D341Med (cell line): ENCODE measurements at regions not wholly inside any gene's neighbourhood (a gene's known extent, or its start where the extent isn't known, plus 50 kb on each side); places are given as distances from the start of the nearest gene placed in this dataset.

ENCODE experiments used
- DNase-seq: peaks from one replicate; pipeline ENCODE4 v3.0.0; 2012; ENCODE audit warnings: low spot score

DNA sequence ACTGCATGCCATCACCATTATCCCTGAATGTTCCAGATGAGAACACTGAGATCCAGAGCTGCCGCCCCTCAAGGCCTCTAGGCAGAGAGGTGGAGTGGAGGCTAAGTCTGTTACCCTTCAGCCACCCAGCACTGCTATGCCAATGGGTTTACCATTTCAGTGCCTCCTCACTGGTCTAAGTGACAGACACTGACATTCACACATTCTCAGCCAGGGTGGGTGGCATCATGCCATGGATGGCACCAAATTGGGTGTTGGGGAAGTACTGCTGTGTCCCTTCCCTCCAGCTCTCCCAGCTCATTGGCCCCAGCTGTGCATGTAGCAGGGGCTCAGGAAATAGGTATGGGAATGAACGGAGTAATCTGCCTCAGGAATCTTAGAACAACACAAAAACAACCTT lies 96.8 kb upstream of the PLET1 start:
- no peak for DNase-seq

DNA sequence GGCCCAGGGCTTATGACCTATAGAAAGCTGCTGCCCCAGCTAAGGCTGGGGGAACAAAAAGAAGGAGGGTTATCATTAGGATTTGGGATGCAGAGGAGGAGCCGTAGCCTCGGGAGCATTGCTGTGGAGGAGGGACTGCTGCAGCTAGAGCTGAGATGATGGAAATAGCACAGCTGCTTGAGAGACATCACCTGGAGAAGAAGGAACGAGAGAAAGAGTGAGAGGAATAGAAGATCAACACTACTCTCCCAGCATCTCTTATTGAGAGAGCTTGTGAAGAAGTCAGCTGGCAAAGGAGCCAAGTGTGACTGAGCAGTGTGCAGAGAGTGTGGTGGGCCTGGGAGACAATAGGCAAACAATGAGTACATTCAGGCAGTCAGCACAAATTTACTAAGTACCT lies 100.7 kb upstream of the PLET1 start:
- no peak for DNase-seq

DNA sequence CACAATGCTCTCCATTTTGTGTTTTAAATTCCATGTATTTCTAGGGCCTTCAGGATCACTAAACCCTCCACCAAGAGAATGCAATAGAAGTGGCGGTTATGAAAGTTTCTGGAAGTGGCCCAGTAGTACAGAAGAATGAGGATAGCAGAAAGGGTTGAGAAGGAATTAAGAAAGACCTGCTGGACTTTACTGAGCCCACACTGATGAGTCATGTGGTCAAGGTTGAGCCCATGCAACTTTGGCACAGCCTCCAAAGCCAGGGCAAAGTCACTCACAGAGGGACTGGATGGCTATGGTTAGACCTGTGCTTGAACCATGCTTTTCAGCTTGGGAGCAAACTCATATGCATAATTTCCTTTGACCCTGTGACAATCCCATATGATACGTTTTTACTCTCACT lies 102.9 kb upstream of the PLET1 start:
- DNase-seq = no peak

DNA sequence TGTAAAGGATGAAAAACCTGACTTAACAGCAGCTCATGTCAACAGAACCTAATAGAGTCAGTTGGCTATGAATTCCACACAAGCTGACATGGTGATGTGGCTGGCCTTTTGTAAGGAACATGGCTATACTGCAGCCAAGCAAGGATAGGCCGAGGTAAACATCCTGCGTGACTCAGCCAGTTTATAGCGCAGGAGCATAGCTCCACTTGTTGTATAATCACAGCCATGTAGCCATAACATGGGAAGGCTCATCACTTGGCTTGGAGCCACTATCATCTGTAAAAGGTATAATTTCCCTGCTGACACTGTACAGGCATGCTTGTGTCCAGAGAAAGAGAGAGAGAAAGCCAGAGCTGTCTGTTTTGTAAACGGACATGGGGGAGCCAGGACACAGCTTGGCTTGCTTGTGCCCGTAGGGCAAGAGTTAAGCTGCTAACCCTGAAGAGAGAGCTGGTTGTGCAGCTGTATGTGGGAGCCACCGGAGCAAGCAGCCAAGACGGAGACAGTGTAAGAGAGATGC lies 104.4 kb upstream of the PLET1 start:
- no peak for DNase-seq

DNA sequence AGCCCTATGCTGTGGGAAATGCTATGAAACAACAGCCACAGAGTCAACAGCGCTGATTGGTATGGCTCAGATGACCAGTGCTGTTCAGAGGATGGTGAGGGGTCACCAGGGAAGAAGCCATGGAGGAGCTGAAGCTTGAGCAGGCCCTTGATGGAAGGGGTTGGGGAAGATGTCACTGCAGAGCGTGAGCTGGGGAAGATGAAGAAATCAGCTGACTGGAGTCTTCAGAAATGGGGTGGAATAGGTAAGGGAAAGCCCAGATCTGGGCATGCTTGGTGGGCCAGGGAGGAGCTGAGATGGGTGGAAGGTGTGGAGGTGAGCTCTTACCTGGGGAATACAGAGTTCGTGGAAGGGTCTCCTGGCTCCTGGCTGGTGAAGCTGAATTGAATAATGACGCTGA lies 105.4 kb upstream of the PLET1 start:
- no peak for DNase-seq

DNA sequence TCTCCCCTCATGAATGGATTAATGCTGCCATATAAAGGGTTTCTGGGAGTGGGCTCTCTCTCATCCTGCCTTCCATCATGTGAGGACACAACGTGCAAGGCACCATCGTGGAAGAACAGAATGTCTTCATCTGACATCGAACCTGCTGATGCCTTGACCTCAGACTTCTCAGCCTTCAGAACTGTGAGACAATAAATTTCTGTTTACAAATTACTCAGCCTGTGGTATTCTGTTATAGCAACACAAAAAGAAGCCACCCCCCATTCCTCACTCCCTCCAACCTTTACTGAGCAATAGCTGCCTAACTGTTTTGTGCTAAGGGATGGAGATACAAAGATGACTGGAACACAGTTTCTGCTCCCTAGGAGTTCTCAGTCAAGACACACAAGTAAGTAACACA lies 106.1 kb upstream of the PLET1 start:
- DNase-seq = no peak

DNA sequence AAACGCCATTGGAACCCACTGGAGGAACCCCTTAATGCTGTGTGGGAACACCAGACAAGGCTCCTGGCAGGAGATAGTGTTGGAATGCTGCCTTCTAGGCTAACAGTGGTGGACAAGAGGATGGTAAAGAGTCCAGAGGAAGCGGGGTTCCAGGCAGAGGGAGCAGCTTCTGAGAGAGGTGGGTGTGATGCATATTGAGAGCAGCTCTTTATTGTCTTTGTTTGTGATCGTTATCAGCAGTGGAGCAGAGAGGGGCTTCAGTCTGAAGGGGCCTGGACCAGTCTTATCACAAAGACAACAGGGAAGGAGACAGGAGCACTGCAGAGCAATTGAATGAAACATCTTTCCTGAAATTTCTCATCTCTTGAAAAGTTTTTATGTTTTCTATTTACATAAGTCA lies 106.8 kb upstream of the PLET1 start:
- no peak for DNase-seq

DNA sequence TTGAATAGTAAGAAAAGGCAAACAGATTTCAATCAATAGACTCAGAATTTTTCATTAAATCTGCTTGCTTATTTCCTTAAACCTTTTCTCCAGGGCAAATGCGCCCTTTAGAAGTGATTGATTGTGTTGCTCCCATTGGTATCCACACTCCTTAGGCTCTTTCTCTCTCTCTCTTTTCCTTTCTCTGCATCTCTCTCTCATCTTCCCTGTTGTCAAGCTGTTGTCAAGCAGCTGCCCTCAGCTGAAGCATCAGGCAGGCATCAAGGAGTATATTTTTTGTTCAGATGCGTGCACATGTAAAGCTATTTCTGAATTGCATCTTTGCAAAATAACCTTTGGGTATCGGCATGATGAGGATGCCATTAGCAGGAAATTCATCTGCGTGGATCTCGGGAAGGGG lies 107.2 kb upstream of the PLET1 start:
- no peak for DNase-seq

DNA sequence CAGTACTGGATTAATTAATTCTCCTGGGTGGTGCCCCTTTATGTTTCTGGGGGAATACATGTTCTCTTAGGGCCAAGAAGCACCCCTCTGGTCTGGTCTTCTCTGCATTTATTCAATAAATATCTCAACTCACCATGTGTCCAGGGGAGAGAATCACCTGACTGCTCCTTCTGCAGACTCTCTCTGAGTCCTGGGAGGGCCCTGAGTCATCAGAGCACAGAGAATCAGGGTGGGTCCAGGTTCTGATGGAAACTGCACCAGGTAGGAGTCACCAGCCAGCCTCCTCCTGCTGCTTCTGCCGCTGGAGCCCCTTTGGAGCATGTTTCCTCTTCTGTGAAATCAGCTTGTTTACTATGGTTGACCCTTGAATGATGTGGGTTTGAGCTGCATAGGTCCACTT lies 107.7 kb upstream of the PLET1 start:
- DNase-seq = no peak

DNA sequence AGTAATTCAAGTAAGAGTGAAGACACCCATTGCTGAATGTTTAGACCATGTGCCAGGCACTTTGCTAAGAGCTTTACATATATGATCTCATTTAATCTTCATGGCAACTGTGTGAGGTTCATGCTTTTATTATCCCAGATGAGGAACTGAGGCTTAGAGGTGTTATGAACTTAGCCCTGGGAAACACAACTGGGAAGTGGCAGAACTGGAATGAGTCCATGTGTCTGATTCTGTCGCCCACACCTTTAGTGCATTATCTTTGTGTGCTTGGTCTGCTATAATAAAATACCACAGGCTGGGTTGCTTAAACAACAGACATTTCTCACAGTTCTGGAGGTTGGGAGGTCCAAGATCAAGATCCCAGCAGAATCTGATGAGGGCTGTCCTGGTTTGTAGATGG lies 108.7 kb upstream of the PLET1 start:
- no peak for DNase-seq

DNA sequence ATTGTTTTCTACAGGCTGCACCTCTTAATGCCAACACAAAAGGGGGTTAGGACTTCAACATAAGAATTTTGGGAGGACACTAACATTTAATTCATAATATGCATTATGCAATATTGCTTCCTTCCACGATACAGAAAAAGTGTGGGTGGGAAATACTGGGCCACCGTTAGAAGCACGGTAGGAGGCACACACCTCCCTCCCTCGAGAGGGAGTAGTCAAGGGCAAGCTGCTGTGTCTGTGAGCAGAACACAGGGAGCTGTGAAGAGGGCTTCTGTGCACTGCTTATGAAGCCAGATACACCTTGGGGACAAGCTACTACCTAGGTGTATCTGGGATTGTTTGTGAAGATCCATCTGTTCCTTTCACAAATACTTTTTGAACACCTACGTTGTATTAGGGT lies 109.3 kb upstream of the PLET1 start:
- DNase-seq = no peak

DNA sequence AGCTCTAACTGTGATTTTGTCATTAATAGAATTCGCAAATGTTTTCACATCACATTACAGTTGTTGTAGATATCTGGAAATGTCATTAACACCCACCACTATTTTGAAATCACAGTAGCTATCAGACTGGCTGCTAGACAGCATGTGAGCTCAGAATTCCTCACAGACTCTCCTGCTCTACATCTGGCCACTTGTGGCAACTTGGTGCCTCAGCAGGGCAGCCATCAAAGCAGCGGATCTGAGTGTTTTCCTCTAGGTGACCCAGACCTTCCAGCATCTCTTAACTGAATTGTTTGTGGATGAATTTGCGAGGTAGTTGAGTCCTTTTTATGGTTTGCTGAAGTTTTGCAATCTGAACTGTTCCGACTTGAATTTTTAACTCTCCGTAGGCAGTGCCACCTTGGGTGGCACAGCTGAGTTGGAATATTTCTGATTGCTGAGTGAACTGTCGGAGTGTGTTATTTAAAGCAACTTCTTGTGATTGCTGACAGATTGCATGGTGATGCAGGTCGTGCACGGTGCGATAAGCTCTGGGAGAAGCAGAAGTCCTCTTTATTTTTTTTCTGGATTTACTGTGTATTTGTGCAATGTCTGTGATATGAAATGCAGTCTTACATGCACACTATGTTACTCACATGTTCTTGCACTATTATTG lies 114.0 kb upstream of the PLET1 start:
- DNase-seq = no peak

DNA sequence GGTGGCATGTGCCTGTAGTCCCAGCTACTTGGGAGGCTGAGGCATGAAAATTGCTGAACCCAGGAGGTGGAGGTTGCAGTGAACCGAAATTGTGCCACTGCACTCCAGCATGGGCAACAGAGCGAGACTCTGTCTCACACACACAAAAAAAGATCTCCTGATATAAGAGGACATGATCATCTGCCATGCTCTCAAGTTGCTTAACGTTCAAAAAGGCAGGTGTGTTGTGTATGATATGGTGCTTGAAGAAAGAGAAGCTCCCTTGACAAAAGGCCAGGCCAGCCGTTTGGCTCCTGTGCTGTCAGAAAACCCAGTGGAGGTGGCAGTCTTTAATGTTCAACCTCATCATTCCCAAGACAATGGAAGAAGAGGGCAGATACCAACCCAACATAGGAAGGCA lies 117.3 kb upstream of the PLET1 start:
- no peak for DNase-seq

DNA sequence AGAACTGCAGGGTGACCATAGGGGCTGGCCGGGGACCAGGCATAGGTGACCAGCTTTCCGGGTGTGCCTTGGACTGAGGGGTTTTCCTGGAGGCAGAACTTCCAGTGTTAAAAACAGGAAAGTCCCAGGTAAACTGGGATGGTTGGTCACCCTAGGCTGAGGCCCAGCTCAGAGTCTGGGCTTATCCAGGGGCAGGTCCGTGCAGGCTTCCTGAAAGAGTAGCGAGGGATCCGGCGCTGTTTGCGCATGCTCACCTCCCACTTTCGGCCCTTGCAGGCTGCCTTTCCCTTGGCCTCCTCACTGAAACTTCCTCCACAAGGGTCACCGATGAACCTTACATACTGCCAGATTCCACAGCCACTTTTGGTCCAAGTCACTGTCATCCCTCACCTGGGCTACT lies 119.8 kb upstream of the PLET1 start:
- DNase-seq = no peak

DNA sequence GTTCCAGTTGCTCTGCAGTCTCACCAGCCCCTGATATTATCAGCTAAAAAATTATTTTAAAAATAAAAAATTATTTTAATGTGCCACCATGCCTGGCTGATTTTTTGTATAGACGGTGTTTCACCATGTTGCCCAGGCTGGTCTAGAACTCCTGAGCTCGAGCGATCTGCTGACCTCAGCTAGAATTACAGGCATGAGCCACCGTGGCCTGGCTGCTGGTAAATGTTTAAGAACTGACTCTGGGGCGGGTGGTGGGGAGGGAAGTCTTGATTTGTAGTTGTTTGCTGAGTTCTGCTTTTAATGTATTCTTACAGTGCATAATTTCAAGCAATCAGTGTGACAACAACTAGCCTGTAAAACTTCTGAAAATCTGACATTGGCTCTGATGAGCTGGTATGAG lies 120.9 kb upstream of the PLET1 start:
- no peak for DNase-seq

DNA sequence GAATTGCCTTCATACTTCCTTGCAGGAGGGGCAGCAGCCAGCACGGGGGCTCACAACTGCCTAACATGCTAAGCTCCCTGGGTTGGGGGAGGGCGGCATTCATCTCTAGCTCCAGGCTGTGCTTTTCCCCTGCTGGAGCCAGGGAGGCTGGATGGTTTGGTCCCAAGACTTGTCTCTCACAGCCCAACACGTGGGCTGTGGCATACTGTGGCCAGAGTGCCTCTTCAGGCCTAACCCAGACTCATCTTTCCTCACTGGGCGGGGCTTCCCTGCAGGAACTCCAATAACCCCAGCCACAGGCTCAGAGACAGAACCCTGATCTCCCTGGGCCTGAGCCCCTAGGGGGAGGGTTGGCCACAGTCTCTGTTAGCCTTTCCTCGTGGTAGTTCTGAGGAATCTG lies 121.9 kb upstream of the PLET1 start:
- DNase-seq = no peak

DNA sequence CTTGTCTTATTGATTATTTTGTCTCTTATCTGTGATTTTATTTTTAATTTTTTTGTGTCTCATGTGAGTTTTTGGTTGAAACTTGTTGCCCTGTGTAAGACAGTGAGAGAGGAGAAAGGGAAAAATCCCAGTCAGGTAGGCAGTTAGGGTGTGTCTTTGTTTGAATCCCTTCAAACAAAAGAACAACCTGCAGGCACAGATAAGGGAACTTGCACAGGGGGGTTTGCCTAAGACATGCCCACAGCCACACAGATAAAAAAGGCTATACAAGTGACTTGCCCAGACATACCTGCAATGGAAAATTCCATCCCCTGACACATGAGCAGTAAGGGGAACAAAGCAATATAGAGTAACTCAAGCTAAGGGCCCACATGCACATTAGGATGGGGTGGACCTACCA lies 127.8 kb upstream of the PLET1 start:
- DNase-seq = no peak

DNA sequence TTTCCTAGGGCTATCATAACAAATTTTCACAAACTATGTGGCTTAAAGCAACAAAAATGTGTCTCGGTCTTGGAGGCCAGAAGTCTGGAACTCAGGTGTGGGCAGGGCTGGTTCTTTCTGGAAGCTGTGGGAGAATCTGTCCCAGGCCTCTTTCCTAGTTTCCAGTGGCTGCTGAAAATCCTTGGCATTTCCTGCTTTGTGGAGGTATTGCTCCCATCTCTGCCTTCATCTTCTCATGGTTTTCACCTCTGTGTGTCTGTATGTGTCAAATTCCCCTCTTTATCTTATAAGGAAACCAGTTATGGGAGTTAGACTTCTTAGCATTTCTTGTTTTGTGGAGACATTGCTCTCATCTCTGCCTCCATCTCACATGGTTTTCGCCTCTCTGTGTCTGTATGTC lies 130.4 kb upstream of the PLET1 start:
- DNase-seq = no peak

DNA sequence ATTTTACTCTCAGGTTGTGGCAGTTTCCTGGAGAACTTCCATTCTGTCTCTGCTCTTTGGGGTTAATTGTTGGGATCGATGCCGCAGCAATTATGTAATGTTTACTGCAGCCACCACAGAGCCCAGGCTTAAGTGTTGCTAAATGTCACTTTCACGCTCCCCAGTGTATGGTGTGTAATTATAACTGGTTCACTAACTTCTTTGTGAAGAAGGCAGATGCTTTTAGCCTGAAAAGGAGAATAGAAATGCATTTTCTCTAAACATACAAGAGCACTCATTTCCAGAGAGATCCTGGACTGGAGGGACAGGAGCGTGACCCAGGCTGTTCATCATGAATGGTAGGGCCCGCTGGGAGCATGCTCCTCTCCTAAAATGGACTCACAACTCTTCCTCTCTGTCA lies 132.2 kb upstream of the PLET1 start:
- DNase-seq = no peak

DNA sequence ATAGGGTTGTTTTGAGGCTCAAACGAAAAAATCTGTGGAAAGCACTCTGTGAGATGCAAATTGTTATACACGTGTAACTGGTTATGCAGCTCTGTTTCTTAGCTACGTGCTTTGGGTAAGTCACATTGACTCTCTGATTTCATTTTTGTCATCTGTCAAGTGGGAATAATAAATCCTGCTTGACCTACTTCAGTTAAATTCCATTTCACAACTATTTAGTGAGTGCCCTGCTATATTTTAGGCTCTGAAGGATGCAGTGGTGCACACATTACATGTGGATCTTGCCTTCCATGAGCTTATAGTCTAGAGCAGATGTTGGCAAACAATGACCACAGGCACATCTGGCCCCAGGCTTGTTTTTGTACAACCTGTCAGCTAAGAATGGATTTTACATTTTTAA lies 133.6 kb upstream of the PLET1 start:
- DNase-seq = no peak

DNA sequence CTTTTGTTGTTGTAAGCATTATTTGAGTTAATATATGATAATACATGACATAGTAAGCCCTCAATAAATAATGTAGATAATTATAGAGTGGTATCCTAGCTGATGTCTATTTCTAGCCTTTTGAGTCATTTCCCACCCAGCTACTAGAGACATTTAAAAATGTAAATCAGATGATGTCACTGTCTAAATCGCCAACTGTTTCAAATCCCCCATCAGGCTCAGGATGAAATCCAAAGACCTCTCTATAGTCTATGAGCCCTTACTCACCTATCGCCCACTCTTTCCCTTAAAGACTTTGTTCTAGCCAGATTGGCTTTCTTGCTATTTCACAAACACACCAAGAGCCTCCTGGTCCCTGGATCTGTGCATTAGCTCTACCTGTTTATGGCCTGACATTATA lies 135.4 kb upstream of the PLET1 start:
- DNase-seq = no peak

DNA sequence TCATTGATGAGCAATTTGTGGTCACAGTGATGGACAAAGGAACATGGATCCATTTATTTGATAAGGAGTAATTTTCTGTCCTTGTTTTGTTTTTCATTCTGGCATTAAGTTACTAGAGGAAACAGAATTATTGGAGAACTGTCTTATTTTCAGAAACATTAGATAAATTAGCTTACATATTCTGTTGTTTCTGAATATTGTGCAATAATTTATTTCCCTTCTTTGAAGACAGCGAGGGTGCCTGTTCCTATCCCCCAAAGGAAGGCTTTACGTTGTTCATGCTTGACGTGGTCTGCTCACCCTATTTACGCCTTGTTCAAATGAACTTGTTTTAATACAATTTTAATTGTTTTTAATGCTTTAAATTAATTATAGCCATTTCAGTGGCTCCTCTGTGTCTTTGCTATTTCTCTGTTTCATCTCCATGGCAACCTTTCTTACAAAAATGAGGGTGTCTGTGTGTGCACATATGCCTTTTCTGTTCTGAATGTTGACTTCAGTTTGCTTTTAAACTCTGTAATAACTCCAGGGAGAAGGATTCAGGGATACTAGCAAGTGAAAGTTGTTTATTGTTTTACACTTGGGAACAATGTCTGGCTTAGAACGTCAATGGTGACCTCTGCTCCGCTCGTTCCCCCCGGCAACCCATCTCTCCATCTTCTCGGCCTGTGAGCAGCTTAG lies 138.3 kb upstream of the PLET1 start:
- DNase-seq = no peak

DNA sequence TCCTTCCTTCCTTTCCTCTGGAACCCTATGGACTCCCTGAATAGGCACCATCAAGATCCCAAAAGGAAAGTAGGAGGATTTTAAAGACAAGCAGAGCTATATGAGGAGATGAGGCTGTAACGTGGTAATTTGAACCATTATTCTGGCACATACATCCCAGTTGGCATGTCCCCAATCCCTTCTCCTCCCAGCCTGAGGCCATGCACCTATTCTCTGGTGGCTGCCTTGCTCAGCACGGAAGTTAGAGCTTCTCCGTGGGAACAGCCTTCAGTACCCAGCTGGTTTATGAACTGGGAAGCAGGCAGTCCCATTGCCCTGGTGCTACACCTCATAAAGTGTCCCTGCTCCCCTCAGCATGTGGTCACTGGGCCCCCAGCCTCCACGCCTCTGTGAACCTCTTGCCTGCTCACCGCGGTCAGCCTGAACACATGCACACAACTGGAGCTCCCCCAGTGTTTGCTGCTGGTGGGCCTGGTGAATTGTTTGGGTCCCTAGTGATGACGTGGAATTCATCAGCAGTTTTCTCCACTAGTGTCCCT lies 139.9 kb upstream of the PLET1 start:
- no peak for DNase-seq
